Right lobe of liver (tissue), 4 donors: ENCODE measurements at regions not wholly inside any gene's neighbourhood (a gene's known extent, or its start where the extent isn't known, plus 50 kb on each side); places are given as distances from the start of the nearest gene placed in this dataset.

Experiments used
- POLR2A ChIP-seq: fragments of 450-650 bp; IDR thresholded peaks from one replicate; pipeline ENCODE4 v1.6.1; 2017; ENCODE audit warnings: antibody characterized with exemption, mild to moderate bottlenecking
- TF ChIP-seq, protein P1 (sequence below), 4 donors: fragments of 200-600 bp in 3 of 4; fragments of 450-650 bp in 1 of 4; IDR thresholded peaks; one replicate each; pipeline versions ENCODE4 v1.5.1 to v1.8.0; 2016 to 2022; ENCODE audit warnings: antibody characterized with exemption in 4 of 4, mild to moderate bottlenecking in 2 of 4
- donor health status: DM: no; HTN: no; CAD: no.
- donor health status: DM: no; HTN: no; CAD: no.
- donor health status: DM: no; HTN: yes; CAD: no.

DNA sequence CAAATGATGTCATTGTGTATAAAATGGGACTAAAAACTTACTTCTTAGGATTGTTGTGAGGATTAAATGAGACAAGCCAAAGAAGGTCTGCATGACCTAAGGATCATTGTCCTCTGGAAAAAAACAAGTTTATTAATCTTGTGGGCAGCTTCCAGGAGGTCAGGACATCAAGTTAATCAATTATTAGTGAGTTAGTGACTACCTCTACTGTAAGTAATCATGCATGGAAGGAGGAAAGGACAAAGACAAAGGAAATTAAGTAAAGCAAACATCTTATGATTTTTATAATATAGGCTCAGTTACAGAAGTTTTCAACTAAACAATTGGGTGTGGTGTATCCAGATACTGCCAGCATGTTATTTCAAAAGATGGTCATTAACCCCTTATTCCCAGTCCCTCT lies 129.3 kb upstream of the TUT7 start:
- TF ChIP-seq, protein P1, sequence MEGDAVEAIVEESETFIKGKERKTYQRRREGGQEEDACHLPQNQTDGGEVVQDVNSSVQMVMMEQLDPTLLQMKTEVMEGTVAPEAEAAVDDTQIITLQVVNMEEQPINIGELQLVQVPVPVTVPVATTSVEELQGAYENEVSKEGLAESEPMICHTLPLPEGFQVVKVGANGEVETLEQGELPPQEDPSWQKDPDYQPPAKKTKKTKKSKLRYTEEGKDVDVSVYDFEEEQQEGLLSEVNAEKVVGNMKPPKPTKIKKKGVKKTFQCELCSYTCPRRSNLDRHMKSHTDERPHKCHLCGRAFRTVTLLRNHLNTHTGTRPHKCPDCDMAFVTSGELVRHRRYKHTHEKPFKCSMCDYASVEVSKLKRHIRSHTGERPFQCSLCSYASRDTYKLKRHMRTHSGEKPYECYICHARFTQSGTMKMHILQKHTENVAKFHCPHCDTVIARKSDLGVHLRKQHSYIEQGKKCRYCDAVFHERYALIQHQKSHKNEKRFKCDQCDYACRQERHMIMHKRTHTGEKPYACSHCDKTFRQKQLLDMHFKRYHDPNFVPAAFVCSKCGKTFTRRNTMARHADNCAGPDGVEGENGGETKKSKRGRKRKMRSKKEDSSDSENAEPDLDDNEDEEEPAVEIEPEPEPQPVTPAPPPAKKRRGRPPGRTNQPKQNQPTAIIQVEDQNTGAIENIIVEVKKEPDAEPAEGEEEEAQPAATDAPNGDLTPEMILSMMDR (IDR thresholded peaks at IDR 0.05) = no peak
- TF ChIP-seq POLR2A = no peak
